ENCODE measurements at regions not wholly inside any gene's neighbourhood (a gene's known extent, or its start where the extent isn't known, plus 50 kb on each side); places are given as distances from the start of the nearest gene placed in this dataset.

DNA sequence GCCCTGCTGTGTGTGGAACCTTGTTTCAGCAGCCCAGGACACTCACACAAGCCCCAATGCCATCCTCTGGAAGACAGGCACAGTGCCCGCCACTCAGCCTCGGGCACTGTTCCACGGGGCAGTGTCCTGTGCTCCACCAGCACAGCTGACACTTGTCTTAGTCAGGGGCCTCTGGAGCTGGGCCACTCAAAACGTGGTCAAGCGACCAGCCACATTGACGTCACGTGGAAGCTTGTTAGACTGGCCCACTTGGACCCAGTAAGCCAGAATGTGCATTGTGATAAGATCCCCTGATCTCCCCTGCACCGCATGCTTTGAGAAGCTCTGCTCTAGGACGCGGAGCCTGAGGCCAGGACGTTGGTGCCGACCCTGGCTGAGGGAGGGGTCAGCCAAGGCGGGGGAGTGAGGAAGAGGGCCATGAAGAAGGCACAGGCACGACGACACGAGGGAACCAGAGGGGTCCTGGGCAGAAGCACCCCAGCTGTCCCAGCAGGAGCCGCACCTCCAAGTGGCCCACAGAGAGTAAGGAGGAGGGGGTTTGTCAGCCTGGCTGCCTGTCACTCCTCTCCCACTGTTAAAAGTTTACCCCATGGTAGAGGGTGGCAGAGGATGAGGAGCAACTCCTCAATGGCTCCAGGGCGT is 64.6 kb downstream of the LINC01488 start:
- Histone ChIP-seq H3K4me1 (ENCODE audit: control insufficient read depth, insufficient read depth, low read length) (peaks cover 7% of the 10 kb centered on the region), H3K36me3 (ENCODE audit: control insufficient read depth, insufficient read depth, low read length) (no peaks in the 10 kb centered on the region), H3K9me3 (ENCODE audit: control insufficient read depth, low read depth, low read length) (peaks cover 17% of the 10 kb centered on the region), H3K4me3 (ENCODE audit: low read length) (no peak overlapping the region), H3K27ac (ENCODE audit: low read length) (no peak overlapping the region), H3K27me3 (ENCODE audit: control insufficient read depth, insufficient read depth, low read length) (no peaks in the 10 kb centered on the region)
- no CpG with 5 or more reads among the region's 18 CpGs for WGBS (ENCODE audit: insufficient coverage, low lambda C conversion rate)
- DNase-seq = no peak

GRCh38 chr11:69546735-69547370 is 65.4 kb downstream of the LINC01488 start:
- H3K4me3 ChIP-seq (ENCODE audit: low read length) = no peak overlapping the region

DNA sequence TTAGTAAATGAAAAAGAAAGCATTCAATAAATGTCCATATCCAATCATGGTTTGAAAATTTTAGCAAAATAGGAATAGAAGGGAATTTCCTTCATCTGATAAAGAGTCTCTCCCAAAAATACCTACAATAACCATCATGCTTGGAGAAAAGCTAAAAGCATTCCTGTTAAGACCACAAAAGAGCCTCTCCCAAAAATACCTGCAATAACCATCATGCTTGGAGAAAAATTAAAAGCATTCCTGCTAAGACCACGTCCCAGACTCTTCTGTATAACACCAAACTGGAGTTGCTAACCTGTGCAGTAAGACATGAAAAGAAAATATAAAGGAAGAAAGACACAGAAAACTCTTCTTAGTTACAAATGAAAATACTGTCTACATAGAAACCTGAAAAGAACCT is 69.4 kb downstream of the LINC01488 start:
- no peaks in the 10 kb centered on the region for H3K36me3 ChIP-seq (ENCODE audit: control insufficient read depth, insufficient read depth, low read length)
- H3K9me3 ChIP-seq (ENCODE audit: control insufficient read depth, low read depth, low read length) = peaks cover 16% of the 10 kb centered on the region
- no peaks in the 10 kb centered on the region for H3K4me1 ChIP-seq (ENCODE audit: control insufficient read depth, insufficient read depth, low read length)
- H3K27me3 ChIP-seq (ENCODE audit: control insufficient read depth, insufficient read depth, low read length) = no peaks in the 10 kb centered on the region
- no peak overlapping the region for H3K4me3 ChIP-seq (ENCODE audit: low read length)
- no peak for DNase-seq
- no peak overlapping the region for H3K27ac ChIP-seq (ENCODE audit: low read length)
- WGBS (ENCODE audit: insufficient coverage, low lambda C conversion rate) = no CpG with 5 or more reads among the region's 1 CpG

More at GRCh38 chr11:69546735-69547370, 65.4 kb downstream of the LINC01488 start:
- no peak for DNase-seq
- Histone ChIP-seq H3K27me3 (ENCODE audit: control insufficient read depth, insufficient read depth, low read length) (no peaks in the 10 kb centered on the region), H3K36me3 (ENCODE audit: control insufficient read depth, insufficient read depth, low read length) (no peaks in the 10 kb centered on the region), H3K4me1 (ENCODE audit: control insufficient read depth, insufficient read depth, low read length) (peaks cover under 1% of the 10 kb centered on the region), H3K9me3 (ENCODE audit: control insufficient read depth, low read depth, low read length) (peaks cover 18% of the 10 kb centered on the region), H3K27ac (ENCODE audit: low read length) (no peak overlapping the region)
- WGBS (ENCODE audit: insufficient coverage, low lambda C conversion rate) = 20% methylated on average over 1 of the region's 16 CpGs

GRCh38 chr11:69551963-69552362 is 70.5 kb downstream of the LINC01488 start:
- H3K4me3 ChIP-seq (ENCODE audit: low read length) = no peak overlapping the region
- peak in 1 of 2 donors; percentile 9 for DNase-seq
- no peaks in the 10 kb centered on the region for H3K36me3 ChIP-seq (ENCODE audit: control insufficient read depth, insufficient read depth, low read length)
- H3K27me3 ChIP-seq (ENCODE audit: control insufficient read depth, insufficient read depth, low read length) = no peaks in the 10 kb centered on the region
- WGBS (ENCODE audit: insufficient coverage, low lambda C conversion rate) = no CpG with 5 or more reads among the region's 5 CpGs
- H3K9me3 ChIP-seq (ENCODE audit: control insufficient read depth, low read depth, low read length) = peaks cover 19% of the 10 kb centered on the region
- no peaks in the 10 kb centered on the region for H3K4me1 ChIP-seq (ENCODE audit: control insufficient read depth, insufficient read depth, low read length)
- H3K27ac ChIP-seq (ENCODE audit: low read length) = no peak overlapping the region

DNA sequence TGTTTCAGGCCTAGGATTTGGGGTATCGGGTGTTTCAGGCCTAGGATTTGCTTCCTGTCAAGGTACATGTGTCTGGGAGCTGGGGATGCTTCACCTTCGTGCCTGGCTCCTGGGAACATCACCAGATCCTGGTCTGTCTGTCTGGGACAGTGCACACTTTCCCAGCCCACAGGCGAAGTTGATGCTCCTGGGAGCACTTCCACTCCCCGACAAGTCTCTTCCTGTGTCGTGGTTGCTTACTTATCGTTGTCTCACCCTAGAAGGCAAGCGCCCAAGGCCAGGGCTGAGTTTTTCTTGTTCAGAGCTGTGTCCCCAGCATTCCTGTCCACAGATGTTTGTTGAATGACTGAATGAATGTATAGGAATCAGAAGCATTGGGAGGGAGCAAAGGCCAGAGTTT is 71.5 kb downstream of the LINC01488 start:
- H3K27me3 ChIP-seq (ENCODE audit: control insufficient read depth, insufficient read depth, low read length) = no peaks in the 10 kb centered on the region
- H3K27ac ChIP-seq (ENCODE audit: low read length) = no peak overlapping the region
- H3K4me3 ChIP-seq (ENCODE audit: low read length) = no peak overlapping the region
- no CpG with 5 or more reads among the region's 7 CpGs for whole genome bisulfite sequencing (ENCODE audit: insufficient coverage, low lambda C conversion rate)
- H3K36me3 ChIP-seq (ENCODE audit: control insufficient read depth, insufficient read depth, low read length) = no peaks in the 10 kb centered on the region
- peaks cover 19% of the 10 kb centered on the region for H3K9me3 ChIP-seq (ENCODE audit: control insufficient read depth, low read depth, low read length)
- no peaks in the 10 kb centered on the region for H3K4me1 ChIP-seq (ENCODE audit: control insufficient read depth, insufficient read depth, low read length)
- DNase-seq = no peak

- Histone ChIP-seq H3K9me3 (ENCODE audit: control insufficient read depth, low read depth, low read length) (peaks cover 19% of the 10 kb centered on the region), H3K36me3 (ENCODE audit: control insufficient read depth, insufficient read depth, low read length) (no peaks in the 10 kb centered on the region), H3K4me1 (ENCODE audit: control insufficient read depth, insufficient read depth, low read length) (no peaks in the 10 kb centered on the region), H3K4me3 (ENCODE audit: low read length) (no peak overlapping the region), H3K27me3 (ENCODE audit: control insufficient read depth, insufficient read depth, low read length) (no peaks in the 10 kb centered on the region), H3K27ac (ENCODE audit: low read length) (no peak overlapping the region)
- WGBS (ENCODE audit: insufficient coverage, low lambda C conversion rate) = no CpG with 5 or more reads among the region's 14 CpGs
- no peak for DNase-seq
Measured at GRCh38 chr11:69553416-69554357, 72.2 kb downstream of the LINC01488 start.

GRCh38 chr11:69554849-69555248 is 73.4 kb downstream of the LINC01488 start:
- H3K36me3 ChIP-seq (ENCODE audit: control insufficient read depth, insufficient read depth, low read length) = no peaks in the 10 kb centered on the region
- no CpG with 5 or more reads among the region's 6 CpGs for WGBS (ENCODE audit: insufficient coverage, low lambda C conversion rate)
- no peaks in the 10 kb centered on the region for H3K27me3 ChIP-seq (ENCODE audit: control insufficient read depth, insufficient read depth, low read length)
- no peak overlapping the region for H3K4me3 ChIP-seq (ENCODE audit: low read length)
- no peak overlapping the region for H3K27ac ChIP-seq (ENCODE audit: low read length)
- H3K9me3 ChIP-seq (ENCODE audit: control insufficient read depth, low read depth, low read length) = peaks cover 11% of the 10 kb centered on the region
- no peak for DNase-seq
- no peaks in the 10 kb centered on the region for H3K4me1 ChIP-seq (ENCODE audit: control insufficient read depth, insufficient read depth, low read length)

DNA sequence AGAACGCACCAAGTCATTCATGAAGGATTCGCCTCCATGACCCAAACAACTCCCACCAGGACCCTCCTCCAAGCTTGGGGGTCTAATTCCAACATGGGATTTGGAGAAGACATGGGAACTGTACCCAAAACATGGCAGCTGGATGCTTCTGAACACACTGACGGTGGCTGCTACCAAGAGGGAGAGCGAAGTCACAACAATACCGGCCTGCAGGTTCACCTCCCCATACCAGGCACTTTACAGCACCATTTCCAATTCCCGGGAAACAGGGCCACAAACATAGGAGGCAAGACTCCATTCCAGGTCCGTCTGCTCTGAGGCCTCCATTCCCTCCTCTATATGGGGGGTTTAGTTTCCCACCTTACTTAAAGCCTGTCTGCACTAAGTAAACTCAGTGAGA is 75.8 kb downstream of the LINC01488 start:
- Histone ChIP-seq H3K9me3 (ENCODE audit: control insufficient read depth, low read depth, low read length) (peaks cover 3% of the 10 kb centered on the region), H3K4me1 (ENCODE audit: control insufficient read depth, insufficient read depth, low read length) (no peaks in the 10 kb centered on the region), H3K27ac (ENCODE audit: low read length) (no peak overlapping the region), H3K27me3 (ENCODE audit: control insufficient read depth, insufficient read depth, low read length) (no peaks in the 10 kb centered on the region), H3K36me3 (ENCODE audit: control insufficient read depth, insufficient read depth, low read length) (no peaks in the 10 kb centered on the region), H3K4me3 (ENCODE audit: low read length) (no peak overlapping the region)
- no peak for DNase-seq
- WGBS (ENCODE audit: insufficient coverage, low lambda C conversion rate) = 100% methylated on average over 1 of the region's 7 CpGs

GRCh38 chr11:69558519-69558941 is 77.1 kb downstream of the LINC01488 start:
- Histone ChIP-seq H3K4me1 (ENCODE audit: control insufficient read depth, insufficient read depth, low read length) (no peaks in the 10 kb centered on the region), H3K27me3 (ENCODE audit: control insufficient read depth, insufficient read depth, low read length) (no peaks in the 10 kb centered on the region), H3K27ac (ENCODE audit: low read length) (no peak overlapping the region), H3K36me3 (ENCODE audit: control insufficient read depth, insufficient read depth, low read length) (no peaks in the 10 kb centered on the region), H3K9me3 (ENCODE audit: control insufficient read depth, low read depth, low read length) (peaks cover 3% of the 10 kb centered on the region), H3K4me3 (ENCODE audit: low read length) (no peak overlapping the region)
- no peak for DNase-seq
- 96% methylated on average over 4 of the region's 12 CpGs for WGBS (ENCODE audit: insufficient coverage, low lambda C conversion rate)

DNA sequence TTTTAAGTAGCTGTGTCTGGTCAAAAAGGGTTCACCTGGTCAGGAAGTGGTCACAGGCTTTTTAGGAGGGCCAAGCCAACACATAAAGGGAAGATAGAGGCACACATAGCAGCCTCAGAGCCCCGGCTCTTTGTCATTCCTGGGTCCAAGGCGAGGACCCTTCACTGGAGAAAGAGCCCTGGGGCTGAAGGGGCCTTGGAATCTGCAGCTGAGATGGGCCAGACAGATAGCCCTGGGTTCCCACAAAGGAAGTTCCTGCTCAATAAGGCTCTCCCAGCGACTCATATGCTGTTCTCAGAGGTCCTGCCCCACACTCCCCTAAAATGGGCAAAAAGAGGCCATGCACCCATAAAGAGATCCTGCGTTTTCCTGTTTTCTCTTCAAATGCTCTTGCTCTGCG is 77.7 kb downstream of the LINC01488 start:
- 100% methylated on average over 2 of the region's 5 CpGs for WGBS (ENCODE audit: insufficient coverage, low lambda C conversion rate)
- H3K27me3 ChIP-seq (ENCODE audit: control insufficient read depth, insufficient read depth, low read length) = no peaks in the 10 kb centered on the region
- no peaks in the 10 kb centered on the region for H3K36me3 ChIP-seq (ENCODE audit: control insufficient read depth, insufficient read depth, low read length)
- no peak overlapping the region for H3K27ac ChIP-seq (ENCODE audit: low read length)
- no peaks in the 10 kb centered on the region for H3K4me1 ChIP-seq (ENCODE audit: control insufficient read depth, insufficient read depth, low read length)
- no peak for DNase-seq
- H3K4me3 ChIP-seq (ENCODE audit: low read length) = no peak overlapping the region
- H3K9me3 ChIP-seq (ENCODE audit: control insufficient read depth, low read depth, low read length) = peaks cover 3% of the 10 kb centered on the region

Data from large intestine (tissue), 3 donors.